Activated T-helper 1 cell treated with anti-CD3 and anti-CD28 coated beads, Interleukin-12 subunit alpha, Interleukin-12 subunit beta, Interleukin-2, Interleukin-4 antibody, amounts not matched to agents 30 ng/mL and 10 ng/mL and 1 ng/mL, durations not matched to agents 14 hours and 24 hours and 36 hours (primary cell): ENCODE measurements at regions not wholly inside any gene's neighbourhood (a gene's known extent, or its start where the extent isn't known, plus 50 kb on each side); places are given as distances from the start of the nearest gene placed in this dataset.
"Not testable (repeated sequence)": the region's sequence is repeated elsewhere in the genome, so short reads cannot be mapped to it uniquely, and the experiment has no call there.

ENCODE experiments used
- DNase-seq: peaks from one replicate; pipeline ENCODE4 v3.0.0; 2021; ENCODE audit warnings: low spot score
- H3K27ac Mint-ChIP-seq: one replicate; pipeline ENCODE4 v1.8.0; 2021; ENCODE audit warnings: mild to moderate bottlenecking, mixed read lengths
- H3K27me3 Mint-ChIP-seq: one replicate; pipeline ENCODE4 v1.8.0; 2022; ENCODE audit warnings: mild to moderate bottlenecking, moderate library complexity, mixed read lengths; ENCODE audit not compliant: insufficient read depth
- H3K36me3 Mint-ChIP-seq: one replicate; pipeline ENCODE4 v1.8.0; 2021; ENCODE audit warnings: low read depth, mixed read lengths
- H3K4me1 Mint-ChIP-seq: one replicate; pipeline ENCODE4 v1.8.0; 2021; ENCODE audit warnings: low read depth, mixed read lengths
- H3K4me3 Mint-ChIP-seq: one replicate; pipeline ENCODE4 v1.8.0; 2021; ENCODE audit warnings: mild to moderate bottlenecking, moderate library complexity, mixed read lengths
- H3K9me3 Mint-ChIP-seq: one replicate; pipeline ENCODE4 v1.8.0; 2021; ENCODE audit warnings: mixed read lengths
- intact Hi-C: fragments of 100-400 bp; cut with micrococcal nuclease; formaldehyde crosslinking; loops from one replicate; pipeline ENCODE4 v1.15.1; 2024

DNA sequence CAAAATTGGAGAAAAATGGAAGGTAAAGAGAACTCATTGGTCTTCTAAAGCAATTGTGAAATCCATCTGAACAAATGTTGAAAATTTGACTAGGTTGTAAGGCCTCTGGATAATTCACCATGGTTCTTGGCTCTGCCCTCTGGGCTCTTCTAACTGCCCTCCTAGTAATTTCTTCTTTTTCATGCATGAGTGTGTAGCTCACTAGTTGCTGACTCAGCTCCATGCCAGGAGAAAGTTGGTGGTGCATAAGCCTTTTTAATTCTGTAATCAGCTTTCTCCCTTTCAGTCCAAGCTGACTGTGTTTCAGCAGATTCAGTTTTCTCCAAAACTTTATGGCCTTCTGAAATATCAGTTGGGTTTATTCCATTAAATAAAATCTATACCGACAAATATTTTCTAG is 877.8 kb upstream of the ATXN7L3B start:
- H3K27me3 Mint-ChIP-seq, result no peaks in the 10 kb centered on the region
- no peaks in the 10 kb centered on the region for H3K36me3 Mint-ChIP-seq
- no peak for DNase-seq
- no peaks in the 10 kb centered on the region for H3K4me1 Mint-ChIP-seq
- H3K4me3 Mint-ChIP-seq, result no peak overlapping the region
- H3K9me3 Mint-ChIP-seq, result no peaks in the 10 kb centered on the region
- H3K27ac Mint-ChIP-seq, result no peak overlapping the region
- intact Hi-C loops, result no loop called here

DNA sequence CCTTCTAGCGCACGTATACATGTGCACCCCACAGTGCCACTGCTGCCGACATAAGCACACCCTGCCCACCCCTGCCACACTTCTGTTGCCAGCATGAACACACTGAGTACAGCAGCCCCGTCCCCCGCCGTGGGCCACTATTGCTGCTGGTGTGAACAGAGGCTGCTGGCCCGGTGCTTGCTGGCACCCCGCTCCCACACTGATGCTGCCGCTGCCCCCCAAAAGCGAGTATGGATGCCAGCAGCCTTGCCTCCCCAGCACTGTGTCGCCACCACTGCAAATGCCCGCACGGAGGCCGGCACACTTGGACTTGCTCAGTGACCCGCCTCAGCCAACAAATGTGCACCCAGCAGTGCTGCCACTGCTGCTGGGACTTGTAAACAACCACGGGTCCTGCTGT is 872.4 kb upstream of the ATXN7L3B start:
- intact Hi-C loops, result no loop called here
- H3K4me3 Mint-ChIP-seq, result no peak overlapping the region
- no peaks in the 10 kb centered on the region for H3K36me3 Mint-ChIP-seq
- DNase-seq, result no peak
- H3K4me1 Mint-ChIP-seq, result no peaks in the 10 kb centered on the region
- no peaks in the 10 kb centered on the region for H3K27me3 Mint-ChIP-seq
- no peak overlapping the region for H3K27ac Mint-ChIP-seq
- no peaks in the 10 kb centered on the region for H3K9me3 Mint-ChIP-seq

DNA sequence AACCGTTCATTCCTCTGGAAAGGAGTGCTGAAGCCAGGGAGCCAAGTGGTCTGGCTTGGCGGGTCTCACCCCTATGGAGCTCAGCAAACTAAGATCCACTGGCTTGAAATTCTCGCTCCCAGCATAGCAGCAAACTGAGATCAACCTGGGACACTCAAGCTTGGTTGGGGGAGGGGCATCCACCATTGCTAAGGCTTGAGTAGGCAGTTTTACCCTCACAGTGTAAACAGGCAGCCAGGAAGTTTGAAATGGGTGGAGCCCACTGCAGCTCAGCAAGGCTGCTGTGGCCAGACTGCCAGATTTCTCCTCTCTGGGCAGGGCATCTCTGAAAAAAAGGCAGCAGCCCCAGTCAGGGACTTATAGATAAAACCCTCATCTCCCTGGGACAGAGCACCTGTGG is 866.1 kb upstream of the ATXN7L3B start:
- H3K27ac Mint-ChIP-seq, H3K9me3 Mint-ChIP-seq, H3K36me3 Mint-ChIP-seq, H3K4me3 Mint-ChIP-seq, H3K4me1 Mint-ChIP-seq, intact Hi-C loops, H3K27me3 Mint-ChIP-seq, DNase-seq: not testable (repeated sequence)

DNA sequence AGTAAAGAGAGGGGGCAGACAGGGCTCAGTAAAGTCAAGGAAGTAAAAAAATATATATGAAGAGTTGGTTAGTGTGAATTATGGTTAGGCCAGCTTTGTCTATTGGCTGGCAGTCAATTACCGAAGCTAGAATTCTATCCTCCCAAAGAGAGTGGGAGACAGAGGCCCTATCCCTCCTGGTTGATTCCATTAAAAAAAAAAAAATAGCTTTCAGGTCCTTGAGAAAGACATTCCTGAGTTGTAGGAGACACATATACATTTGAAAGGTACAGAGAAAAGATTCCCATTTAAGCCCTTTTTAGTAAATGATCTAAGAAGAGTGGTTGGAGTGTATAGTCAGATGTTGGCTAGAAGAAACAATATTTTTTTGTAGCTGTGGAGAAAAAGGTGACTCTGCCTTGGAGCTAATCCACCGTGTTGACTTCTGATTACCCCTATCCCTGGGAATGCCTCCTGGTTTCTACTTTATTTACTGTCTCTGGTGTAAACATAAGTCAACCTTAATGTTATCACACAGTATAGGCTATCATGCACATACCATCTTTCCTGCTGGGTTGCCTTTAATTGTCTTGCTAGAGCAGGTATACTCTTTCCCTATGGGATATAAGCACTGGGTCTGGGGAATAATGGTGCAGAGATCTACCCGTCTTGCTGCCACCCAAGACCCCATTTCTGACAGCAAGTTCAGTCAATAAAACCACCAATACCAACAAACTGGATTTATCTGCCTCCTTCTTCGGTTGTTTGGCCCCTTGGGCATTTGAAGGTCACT is 859.9 kb upstream of the ATXN7L3B start:
- no peak overlapping the region for H3K27ac Mint-ChIP-seq

DNA sequence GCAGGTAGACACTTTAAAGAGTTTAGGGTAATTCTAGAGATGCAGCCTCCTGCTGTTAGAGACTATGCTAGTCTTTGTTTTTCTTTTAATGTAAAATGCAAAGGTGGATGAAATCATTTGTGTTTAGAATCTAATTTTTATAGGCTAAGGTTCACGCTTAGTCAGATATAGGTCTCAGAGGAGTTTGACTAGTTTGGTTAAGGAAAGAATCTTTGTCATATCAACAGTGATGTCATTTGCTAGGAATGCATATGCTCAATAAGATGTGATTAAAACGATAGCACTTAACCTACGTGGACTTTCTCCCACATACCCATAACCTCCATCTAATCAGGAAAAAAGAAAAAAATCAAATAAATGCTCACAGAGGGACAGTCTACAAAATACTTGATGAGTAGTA is 859.3 kb upstream of the ATXN7L3B start:
- H3K4me1 Mint-ChIP-seq, result no peaks in the 10 kb centered on the region
- no peaks in the 10 kb centered on the region for H3K36me3 Mint-ChIP-seq
- no peak for DNase-seq
- no peaks in the 10 kb centered on the region for H3K9me3 Mint-ChIP-seq
- no peak overlapping the region for H3K4me3 Mint-ChIP-seq
- intact Hi-C loops, result no loop called here
- no peak overlapping the region for H3K27ac Mint-ChIP-seq
- no peaks in the 10 kb centered on the region for H3K27me3 Mint-ChIP-seq

More for the DNA sequence above, 859.9 kb upstream of the ATXN7L3B start:
- Mint-ChIP-seq H3K9me3 (no peaks in the 10 kb centered on the region), H3K4me3 (no peak overlapping the region), H3K27me3 (no peaks in the 10 kb centered on the region), H3K36me3 (no peaks in the 10 kb centered on the region), H3K4me1 (no peaks in the 10 kb centered on the region)
- DNase-seq, result no peak
- intact Hi-C loops, result no loop called here

DNA sequence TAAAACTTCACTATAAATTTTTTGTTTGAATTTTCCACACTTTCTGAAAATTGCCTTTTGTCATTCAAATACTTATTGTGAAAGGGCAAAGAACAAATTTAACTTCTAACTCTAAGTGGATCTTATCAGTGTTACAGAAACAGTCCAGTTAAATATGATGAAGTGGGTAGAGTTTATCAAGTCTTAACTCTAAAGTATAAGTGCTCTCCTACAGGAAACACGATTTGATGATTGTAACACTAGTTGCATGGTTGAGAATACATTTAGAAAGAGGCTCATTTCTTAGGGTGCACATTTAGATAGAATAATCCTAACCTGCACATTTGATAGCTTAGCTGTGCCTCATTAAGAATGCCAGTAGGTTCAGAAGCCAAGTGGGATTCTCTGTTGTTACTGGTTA is 838.3 kb upstream of the ATXN7L3B start:
- intact Hi-C loops, result no loop called here
- Mint-ChIP-seq H3K4me1 (no peaks in the 10 kb centered on the region), H3K36me3 (no peaks in the 10 kb centered on the region), H3K4me3 (no peak overlapping the region), H3K9me3 (peaks cover 6% of the 10 kb centered on the region), H3K27ac (no peak overlapping the region), H3K27me3 (no peaks in the 10 kb centered on the region)
- no peak for DNase-seq

DNA sequence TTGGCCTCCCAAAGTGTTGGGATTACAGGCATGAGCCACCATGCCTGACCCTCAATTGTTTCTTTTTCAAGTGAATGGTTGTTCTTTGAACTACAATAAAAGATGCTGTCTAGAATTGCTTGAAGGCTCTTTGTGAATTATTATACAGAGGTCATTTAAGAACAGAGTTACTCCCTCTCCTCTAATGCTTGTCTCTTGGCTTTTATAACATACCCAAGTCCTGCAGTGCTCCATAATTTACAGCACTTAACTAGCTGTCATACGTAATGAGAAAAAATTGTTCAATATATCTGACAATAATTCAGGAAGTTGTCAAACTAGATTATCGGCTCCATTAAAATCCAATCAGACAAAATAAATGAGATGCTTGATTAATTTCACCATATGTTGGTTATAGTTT is 823.0 kb upstream of the ATXN7L3B start:
- no peaks in the 10 kb centered on the region for H3K9me3 Mint-ChIP-seq
- DNase-seq, result no peak
- intact Hi-C loops, result no loop called here
- no peaks in the 10 kb centered on the region for H3K4me1 Mint-ChIP-seq
- H3K27me3 Mint-ChIP-seq, result no peaks in the 10 kb centered on the region
- no peak overlapping the region for H3K4me3 Mint-ChIP-seq
- H3K27ac Mint-ChIP-seq, result no peak overlapping the region
- no peaks in the 10 kb centered on the region for H3K36me3 Mint-ChIP-seq

DNA sequence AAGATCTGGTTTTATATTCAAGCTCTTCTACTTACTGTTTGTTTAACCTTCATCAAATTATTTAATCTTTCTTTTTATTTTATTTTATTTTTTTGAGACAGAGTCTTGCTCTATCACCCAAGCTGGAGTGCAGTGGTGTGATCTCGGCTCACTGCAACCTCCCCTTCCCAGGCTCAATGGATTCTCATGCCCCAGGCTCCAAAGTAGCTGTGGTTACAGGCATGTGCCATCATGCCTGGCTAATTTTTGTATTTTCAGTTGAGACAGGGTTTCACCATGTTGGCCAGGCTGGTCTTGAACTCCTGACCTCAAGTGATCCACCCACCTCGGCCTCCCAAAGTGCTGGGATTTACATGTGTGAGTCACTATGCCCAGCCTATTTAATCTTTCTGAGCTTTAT is 821.5 kb upstream of the ATXN7L3B start:
- H3K27me3 Mint-ChIP-seq, intact Hi-C loops, DNase-seq, H3K4me1 Mint-ChIP-seq, H3K27ac Mint-ChIP-seq, H3K36me3 Mint-ChIP-seq, H3K4me3 Mint-ChIP-seq, H3K9me3 Mint-ChIP-seq: not testable (repeated sequence)

DNA sequence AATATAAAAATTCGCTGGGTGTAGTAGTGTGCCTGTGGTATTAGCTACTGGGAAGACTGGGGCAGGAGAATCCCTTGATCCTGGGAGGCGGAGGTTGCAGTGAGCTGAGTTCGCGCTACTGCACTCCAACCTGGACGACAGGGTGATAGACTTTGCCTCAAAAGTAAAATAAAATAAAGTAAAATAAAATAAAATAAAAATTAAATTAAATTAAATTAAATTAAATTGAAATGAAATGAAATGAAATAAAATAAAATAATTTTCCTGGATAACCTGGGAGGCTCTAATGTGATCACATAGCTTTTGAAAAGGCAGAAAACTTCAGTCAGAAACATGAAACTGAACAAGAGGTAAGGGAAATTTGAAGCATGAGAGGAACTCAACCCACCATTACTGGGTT is 818.4 kb upstream of the ATXN7L3B start:
- Mint-ChIP-seq H3K36me3 (no peaks in the 10 kb centered on the region), H3K27ac (no peak overlapping the region), H3K4me3 (no peak overlapping the region), H3K4me1 (no peaks in the 10 kb centered on the region), H3K9me3 (no peaks in the 10 kb centered on the region), H3K27me3 (no peaks in the 10 kb centered on the region)
- intact Hi-C loops, result no loop called here
- no peak for DNase-seq

DNA sequence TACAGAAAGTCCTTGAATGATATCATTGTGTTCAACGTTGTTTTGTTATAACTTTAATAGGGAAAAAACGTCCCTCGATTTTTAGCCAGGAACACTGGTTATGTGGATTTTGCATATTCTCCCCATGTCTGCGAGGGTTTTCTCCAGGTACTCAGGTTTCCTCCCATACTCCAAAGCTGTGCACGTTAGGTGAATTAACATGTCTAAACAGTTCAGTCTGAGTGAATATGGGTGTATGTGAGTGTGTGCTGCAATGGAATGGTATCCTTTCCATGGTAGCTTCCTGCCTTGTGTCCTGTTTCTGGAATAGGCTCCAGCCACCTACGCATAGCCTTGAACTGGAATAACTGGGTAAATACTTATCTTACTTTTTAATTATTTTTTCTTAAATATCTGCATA is 810.8 kb upstream of the ATXN7L3B start:
- no peaks in the 10 kb centered on the region for H3K9me3 Mint-ChIP-seq
- no peaks in the 10 kb centered on the region for H3K36me3 Mint-ChIP-seq
- no peak for DNase-seq
- no peak overlapping the region for H3K27ac Mint-ChIP-seq
- no peaks in the 10 kb centered on the region for H3K27me3 Mint-ChIP-seq
- intact Hi-C loops, result no loop called here
- no peaks in the 10 kb centered on the region for H3K4me1 Mint-ChIP-seq
- no peak overlapping the region for H3K4me3 Mint-ChIP-seq

DNA sequence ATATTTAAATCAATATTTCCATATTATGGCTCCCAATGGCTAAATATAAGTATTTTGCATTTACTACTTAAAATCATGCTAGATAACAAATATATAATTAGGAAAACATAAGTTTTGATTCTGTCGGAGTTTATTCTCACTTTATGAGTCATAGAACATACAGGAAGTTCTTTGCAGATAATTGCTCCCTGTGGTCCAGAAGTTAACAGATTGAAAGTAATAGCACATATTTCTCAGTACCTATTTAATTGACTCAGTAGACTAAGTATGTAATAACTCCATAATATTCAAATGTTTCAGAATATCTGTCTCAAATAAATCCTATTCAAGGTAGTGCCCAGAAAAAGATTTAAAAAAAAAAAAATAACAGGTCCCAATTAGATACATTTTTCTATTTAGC is 806.0 kb upstream of the ATXN7L3B start:
- DNase-seq, result no peak
- no peak overlapping the region for H3K27ac Mint-ChIP-seq
- no peak overlapping the region for H3K4me3 Mint-ChIP-seq
- no peaks in the 10 kb centered on the region for H3K36me3 Mint-ChIP-seq
- no peaks in the 10 kb centered on the region for H3K4me1 Mint-ChIP-seq
- no peaks in the 10 kb centered on the region for H3K9me3 Mint-ChIP-seq
- intact Hi-C loops, result no loop called here
- no peaks in the 10 kb centered on the region for H3K27me3 Mint-ChIP-seq

DNA sequence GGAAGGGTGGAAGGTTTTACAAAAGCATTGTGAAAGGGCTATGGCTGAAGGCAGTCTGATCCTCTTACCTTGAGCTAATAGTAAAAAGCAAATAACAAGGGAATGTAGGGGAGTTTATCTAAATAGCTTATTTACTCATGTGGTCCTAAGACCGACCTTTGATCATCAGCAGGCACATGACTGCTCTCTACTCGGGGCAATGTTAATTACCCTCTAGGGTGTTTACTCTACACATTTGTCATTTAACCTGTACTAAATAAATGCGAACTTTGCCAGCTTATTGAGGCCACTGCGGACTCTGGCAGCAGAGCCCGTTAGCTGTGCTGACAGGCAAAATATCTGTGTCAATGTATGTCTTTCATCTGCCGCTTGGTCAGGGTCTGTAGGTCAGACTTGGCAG is 768.3 kb upstream of the ATXN7L3B start:
- H3K27ac Mint-ChIP-seq, result no peak overlapping the region
- intact Hi-C loops, result no loop called here
- H3K36me3 Mint-ChIP-seq, result no peaks in the 10 kb centered on the region
- H3K4me1 Mint-ChIP-seq, result no peaks in the 10 kb centered on the region
- H3K9me3 Mint-ChIP-seq, result peaks cover 13% of the 10 kb centered on the region
- DNase-seq, result no peak
- no peak overlapping the region for H3K4me3 Mint-ChIP-seq
- H3K27me3 Mint-ChIP-seq, result no peaks in the 10 kb centered on the region

DNA sequence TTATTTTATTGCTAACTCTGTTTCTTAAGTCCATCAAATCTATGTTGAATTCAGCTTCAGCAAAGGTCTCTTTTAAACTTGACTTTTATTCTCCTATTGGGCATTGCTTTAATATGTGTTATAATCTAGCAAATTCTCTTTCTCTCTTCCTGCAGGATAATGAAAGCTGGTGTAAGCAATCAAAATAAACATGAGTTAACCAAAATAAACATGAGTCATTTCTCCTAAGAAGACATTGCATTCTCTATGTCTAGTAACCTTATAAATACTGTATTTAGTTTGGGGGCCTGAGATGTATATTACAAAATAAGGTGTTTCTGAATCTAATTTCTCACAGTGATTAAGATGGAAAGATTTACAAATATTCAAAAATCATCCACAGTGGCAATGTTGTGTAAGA is 739.1 kb upstream of the ATXN7L3B start:
- H3K9me3 Mint-ChIP-seq, result peaks cover 10% of the 10 kb centered on the region
- H3K27me3 Mint-ChIP-seq, result no peaks in the 10 kb centered on the region
- H3K36me3 Mint-ChIP-seq, result no peaks in the 10 kb centered on the region
- no peak overlapping the region for H3K4me3 Mint-ChIP-seq
- DNase-seq, result no peak
- intact Hi-C loops, result no loop called here
- no peak overlapping the region for H3K27ac Mint-ChIP-seq
- H3K4me1 Mint-ChIP-seq, result no peaks in the 10 kb centered on the region

DNA sequence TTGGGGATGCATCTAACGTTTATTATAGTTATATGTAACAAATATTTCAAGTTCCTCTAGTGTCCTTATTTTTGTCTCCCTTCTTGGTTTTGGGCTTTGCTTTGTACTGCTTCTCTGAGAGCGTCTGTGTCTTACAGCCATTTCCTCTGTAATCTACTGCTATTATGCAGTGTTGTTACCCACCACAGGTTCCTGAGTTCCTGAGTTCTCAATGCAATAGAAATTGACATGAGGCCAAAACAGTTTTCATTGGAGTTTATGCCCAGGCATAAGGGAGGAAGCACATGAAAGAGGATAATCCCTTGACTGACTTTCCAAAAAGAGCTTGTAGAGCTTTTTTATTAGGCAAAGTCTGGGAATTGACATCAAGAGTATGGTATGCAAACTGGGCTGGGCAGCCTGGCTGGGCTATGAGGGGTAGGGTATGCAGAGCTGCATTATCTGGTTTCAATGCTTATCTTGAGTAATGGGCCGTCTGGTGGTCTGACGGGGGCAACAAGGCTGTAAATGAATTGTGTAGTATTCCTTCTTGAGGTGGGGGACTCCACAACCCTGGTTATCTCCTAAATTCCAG is 722.5 kb upstream of the ATXN7L3B start:
- Mint-ChIP-seq H3K27me3 (no peaks in the 10 kb centered on the region), H3K36me3 (no peaks in the 10 kb centered on the region), H3K9me3 (peaks cover under 1% of the 10 kb centered on the region), H3K4me3 (no peak overlapping the region), H3K4me1 (no peaks in the 10 kb centered on the region), H3K27ac (no peak overlapping the region)
- no peak for DNase-seq
- intact Hi-C loops, result no loop called here
